RWPE1 (cell line): ENCODE measurements at regions not wholly inside any gene's neighbourhood (a gene's known extent, or its start where the extent isn't known, plus 50 kb on each side); places are given as distances from the start of the nearest gene placed in this dataset.

Experiments
- CTCF ChIA-PET: fragments of 350-600 bp; sonication (Branson Sonifier 250); formaldehyde crosslinking; extraction: SDS; loops from one replicate; lab custom pipeline; 2021; lab: Yijun Ruan, JAX
- POLR2A ChIA-PET: fragments of 400-600 bp; formaldehyde crosslinking; extraction: SDS; loops from one replicate; lab custom pipeline; 2020; ENCODE audit warnings: antibody characterized with exemption; ENCODE audit not compliant: low non-redundant PET; lab: Yijun Ruan, JAX
- DNase-seq: peaks from one replicate; pipeline ENCODE4 v3.0.0; 2012; ENCODE audit warnings: low spot score
- H3K27ac ChIP-seq: fragments of 450-650 bp; 2 replicates; pipeline ENCODE4 v1.5.1; 2017
- TF ChIP-seq, protein P1 (sequence below): fragments of 450-650 bp; conservative IDR thresholded peaks from 2 replicates; pipeline ENCODE4 v1.5.1; 2017; ENCODE audit warnings: low read depth, mild to moderate bottlenecking

DNA sequence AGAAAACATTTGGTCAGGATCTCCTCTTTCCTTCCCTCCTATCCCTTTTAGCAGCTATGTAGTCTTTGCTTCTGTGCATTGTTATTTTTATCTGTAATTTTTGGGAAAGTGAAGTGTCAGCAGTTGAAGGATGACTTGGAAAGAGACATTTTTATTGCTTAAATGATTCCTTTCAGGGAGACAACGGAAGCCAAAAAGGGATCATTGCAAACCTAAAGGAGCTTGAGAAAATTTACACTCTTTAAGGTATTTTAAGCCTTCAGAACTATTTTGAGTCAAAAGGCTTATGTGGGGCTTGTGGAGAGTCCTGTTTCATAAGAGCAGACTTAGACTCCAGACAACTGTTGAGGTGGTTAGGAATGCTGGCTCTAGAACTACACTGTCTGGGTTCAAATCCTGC lies 281.6 kb downstream of the KIF4B start:
- CTCF ChIA-PET: interaction anchor here (0.6 kb wide), 1 partner anchor 1276 kb away, joined by 3 read pairs; no protein-coding TSS in a partner anchor
- POLR2A ChIA-PET: no interaction called here

DNA sequence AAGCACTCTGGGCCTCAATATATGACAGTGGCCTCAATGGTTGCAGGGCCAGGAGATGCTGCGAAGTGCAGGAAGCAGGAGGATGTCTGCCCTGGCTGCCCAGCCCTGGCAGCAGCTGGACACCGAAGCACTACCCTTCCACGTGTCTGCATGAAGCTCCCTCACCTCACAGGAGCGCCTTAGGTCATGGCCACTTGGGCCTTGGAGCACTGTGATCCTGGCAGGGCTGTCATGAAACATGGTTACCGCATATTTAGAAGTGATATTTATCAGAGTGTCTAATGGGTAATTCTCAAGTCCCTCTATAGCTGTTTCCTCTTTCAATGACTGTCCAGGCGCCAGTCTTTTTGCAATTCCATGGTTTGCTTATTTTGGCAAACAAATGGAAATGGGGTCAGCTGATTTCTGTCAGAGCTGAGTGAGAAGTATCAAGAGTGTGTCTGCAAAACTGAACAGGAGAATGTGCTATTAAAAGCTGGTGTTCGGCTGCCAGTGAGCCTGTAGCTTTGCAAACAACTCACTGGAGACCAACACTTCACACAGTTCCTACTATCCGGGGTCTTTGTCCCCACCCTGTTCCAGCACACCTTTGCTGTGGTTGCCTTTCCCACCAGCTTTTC lies 285.9 kb downstream of the KIF4B start:
- TF ChIP-seq, protein P1, sequence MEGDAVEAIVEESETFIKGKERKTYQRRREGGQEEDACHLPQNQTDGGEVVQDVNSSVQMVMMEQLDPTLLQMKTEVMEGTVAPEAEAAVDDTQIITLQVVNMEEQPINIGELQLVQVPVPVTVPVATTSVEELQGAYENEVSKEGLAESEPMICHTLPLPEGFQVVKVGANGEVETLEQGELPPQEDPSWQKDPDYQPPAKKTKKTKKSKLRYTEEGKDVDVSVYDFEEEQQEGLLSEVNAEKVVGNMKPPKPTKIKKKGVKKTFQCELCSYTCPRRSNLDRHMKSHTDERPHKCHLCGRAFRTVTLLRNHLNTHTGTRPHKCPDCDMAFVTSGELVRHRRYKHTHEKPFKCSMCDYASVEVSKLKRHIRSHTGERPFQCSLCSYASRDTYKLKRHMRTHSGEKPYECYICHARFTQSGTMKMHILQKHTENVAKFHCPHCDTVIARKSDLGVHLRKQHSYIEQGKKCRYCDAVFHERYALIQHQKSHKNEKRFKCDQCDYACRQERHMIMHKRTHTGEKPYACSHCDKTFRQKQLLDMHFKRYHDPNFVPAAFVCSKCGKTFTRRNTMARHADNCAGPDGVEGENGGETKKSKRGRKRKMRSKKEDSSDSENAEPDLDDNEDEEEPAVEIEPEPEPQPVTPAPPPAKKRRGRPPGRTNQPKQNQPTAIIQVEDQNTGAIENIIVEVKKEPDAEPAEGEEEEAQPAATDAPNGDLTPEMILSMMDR: no peak
- CTCF ChIA-PET: interaction anchor here (0.6 kb wide), 1 partner anchor 26 kb away, joined by 3 read pairs; no protein-coding TSS in a partner anchor
- no peak for DNase-seq
- no peak overlapping the region for H3K27ac ChIP-seq
- POLR2A ChIA-PET: no interaction called here

More for the DNA sequence above, 281.6 kb downstream of the KIF4B start:
- TF ChIP-seq, protein P1: no peak
- DNase-seq: no peak
- no peak overlapping the region for H3K27ac ChIP-seq

DNA sequence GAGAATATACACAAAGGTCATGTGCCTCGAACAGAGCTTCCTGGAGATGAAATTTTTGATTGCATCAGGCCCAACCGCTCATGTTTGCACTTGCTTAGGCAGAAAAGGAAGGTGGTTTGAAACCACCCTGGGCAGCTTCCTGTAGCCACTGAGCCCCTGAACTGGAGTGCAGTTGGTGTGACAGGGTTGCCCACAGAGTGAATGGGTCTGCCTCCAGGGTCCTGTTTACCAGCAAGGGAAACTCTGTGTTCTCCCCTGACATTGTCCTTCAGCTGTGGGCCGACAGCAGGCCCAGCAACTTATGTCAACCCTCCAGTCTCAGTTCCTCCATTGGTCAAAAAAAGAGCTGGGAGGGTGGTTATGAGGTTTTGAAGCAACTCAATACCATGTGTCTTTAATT lies 289.6 kb downstream of the KIF4B start:
- DNase-seq: no peak
- CTCF ChIA-PET: interaction anchor here (0.5 to 0.6 kb wide), 2 partner anchors 57 to 607 kb away, joined by 4 to 6 read pairs; no protein-coding TSS in a partner anchor
- TF ChIP-seq, protein P1: no peak
- POLR2A ChIA-PET: no interaction called here
- H3K27ac ChIP-seq: no peak overlapping the region

DNA sequence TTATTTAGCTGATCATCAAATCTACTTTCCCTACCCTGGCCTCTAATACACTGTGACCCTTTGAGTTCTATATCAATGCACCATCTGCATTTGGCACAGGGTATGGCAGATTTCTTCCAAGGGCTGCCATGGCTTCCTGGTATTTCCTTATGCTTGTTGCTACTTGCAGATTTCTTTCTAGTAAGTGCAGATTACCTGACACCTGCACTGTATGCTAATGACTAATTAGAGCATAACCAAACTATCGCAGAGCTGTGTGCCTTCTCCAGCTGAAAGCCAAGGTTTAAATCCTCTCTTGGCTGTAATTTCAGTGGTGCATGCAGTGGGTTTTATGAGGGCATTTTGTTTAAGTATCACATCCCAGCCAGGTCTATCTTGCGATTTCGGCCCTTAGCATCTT lies 293.7 kb downstream of the KIF4B start:
- ChIA-PET POLR2A (no interaction called here), CTCF (no interaction called here)
- TF ChIP-seq, protein P1: no peak
- DNase-seq: peak; percentile 33
- H3K27ac ChIP-seq: no peak overlapping the region

DNA sequence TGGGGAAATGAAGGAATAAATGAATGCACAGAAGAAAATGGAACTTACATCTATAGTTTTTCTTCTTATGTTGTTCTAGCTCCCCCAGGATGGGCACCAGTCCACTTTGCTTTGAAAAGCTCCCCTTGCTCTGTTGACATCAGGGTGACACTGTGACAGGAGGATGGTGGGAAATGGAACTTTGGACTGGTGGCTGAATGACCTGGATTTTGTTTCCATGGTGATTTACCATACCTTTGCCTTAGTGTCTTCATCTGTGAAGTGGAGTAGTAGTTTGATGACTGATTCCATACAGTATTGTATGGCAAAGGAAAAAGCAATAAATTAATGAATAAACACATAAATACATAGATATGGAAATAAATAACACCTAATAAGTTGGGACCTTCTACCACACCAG lies 294.7 kb downstream of the KIF4B start:
- ChIA-PET CTCF (interaction anchor here (0.6 kb wide), 1 partner anchor 23 kb away, joined by 4 read pairs; no protein-coding TSS in a partner anchor), POLR2A (no interaction called here)
- no peak for DNase-seq
- H3K27ac ChIP-seq: no peak overlapping the region
- TF ChIP-seq, protein P1: no peak

DNA sequence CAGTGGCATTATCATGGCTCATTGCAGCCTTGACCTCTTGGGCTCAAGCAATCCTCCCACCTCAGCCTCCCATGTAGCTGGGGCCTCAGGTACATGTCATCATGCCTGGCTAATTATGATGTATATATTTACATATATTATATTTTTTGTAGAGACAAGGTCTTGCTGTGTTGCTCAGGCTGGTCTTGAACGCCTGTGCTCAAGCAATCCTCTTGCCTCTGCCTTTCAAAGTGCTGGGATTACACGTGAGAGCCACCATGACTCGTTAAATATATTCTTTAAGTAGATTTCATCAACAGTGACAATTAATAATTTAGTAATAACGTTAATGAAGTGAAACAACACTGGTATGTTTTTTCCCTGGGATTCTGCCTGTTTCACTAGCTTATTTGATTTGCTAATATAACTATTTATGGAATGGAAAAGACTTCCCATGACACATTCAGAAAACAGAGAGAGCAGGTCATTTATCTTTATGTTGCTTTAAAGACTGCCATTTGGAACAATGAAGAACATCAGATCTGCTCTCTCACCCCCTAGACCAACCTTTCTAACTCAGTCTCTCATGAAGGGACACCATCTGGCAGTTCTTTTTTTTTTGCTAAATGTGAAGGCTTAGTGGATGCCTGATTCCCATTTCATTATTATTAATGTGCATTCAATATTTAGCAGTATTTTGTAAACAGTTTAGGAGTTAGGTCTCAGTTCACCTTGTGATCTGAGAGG lies 295.6 kb downstream of the KIF4B start:
- TF ChIP-seq, protein P1: no peak
- ChIA-PET POLR2A (no interaction called here), CTCF (interaction anchor here (0.6 kb wide), 1 partner anchor 1958 kb away, joined by 3 read pairs; no protein-coding TSS in a partner anchor)
- H3K27ac ChIP-seq: no peak overlapping the region
- DNase-seq: no peak
